ENCODE measurements at regions not wholly inside any gene's neighbourhood (a gene's known extent, or its start where the extent isn't known, plus 50 kb on each side); places are given as distances from the start of the nearest gene placed in this dataset.

DNA sequence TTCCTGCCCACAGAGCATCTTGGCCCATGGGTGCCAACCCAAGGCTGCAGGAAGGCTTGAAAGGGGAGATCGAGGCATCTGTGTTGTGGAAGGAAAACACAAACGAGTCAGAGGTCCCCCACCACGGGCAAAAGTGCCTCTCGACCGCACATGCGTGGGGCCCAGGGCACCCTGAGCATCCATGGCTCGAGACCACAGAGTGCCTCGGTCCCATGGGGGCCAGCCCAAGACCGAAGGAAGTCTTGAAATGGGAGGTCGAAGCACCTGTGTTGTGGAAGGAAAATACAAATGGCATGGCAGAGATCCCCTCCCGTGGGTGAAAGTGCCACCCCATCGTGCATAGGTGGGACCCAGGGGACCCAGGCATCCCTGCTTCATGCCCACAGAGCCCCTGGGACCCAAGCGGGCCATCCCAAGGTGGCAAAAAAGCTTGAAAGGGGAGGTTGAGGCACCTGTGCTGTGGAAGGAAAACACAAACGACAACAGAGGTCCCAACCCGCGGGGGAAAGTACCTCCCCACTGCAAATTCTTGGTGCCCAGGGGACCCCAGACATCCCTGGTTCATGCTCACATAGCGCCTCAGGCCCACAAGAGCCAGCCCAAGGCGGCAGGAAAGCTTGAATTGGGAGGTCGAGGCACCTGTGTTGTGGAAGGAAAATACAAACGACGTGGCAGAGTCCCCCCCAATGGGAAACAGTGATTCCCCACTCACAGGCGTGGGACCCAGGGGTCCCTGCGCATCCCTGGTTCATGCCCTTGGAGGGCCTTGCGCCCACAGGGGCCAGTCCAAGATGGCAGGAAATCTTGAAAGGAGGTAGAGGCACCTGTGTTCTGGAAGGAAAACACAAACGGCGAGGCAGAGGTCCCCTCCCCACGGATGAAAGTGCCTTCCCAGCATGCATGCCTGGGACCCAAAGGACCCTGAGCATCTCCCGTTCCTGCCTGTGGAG is 373.0 kb downstream of the ALG10 start:
- no peak for DNase-seq (ENCODE audit: low read depth, low spot score)

DNA sequence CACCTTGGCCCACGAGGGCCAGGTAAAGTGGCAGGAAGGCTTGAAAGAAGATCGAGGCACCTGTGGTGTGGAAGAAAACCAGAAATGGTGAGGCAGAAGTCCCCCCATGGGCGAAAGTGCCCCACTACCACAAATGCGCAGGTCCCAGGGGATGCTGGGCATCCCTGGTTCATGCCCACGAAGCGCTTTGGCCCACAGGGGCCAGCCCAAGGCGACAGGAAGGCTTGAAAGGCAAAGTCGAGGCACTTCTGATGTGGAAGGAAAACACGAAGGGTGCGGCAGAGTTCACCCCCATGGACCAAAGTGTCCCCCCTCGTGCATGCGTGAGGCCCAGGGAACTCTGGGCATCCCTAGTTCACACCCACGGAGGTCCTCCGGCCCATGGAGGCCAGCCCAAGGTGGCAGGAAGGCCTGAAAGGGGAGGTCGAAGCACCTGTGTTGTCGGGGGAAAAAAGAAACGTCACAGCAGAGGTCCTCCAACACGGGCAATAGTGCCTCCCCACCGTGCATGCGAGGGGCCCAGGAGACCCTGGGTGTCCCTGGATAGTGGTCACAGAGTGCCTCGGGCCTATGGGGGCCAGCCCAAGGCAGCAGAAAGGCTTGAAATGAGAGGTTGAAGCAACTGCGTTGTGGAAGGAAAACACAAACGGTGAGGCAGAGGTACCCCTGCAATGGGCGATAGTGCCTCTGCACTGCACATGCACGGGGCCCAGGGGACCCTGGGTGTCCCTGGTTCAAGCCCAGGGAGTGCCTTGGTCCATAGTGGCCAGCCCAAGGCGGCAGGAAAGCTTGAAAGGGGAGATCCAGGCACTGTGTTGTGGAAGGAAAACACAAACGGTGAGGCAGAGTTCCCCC is 373.9 kb downstream of the ALG10 start:
- no peak for DNase-seq (ENCODE audit: low read depth, low spot score)

DNA sequence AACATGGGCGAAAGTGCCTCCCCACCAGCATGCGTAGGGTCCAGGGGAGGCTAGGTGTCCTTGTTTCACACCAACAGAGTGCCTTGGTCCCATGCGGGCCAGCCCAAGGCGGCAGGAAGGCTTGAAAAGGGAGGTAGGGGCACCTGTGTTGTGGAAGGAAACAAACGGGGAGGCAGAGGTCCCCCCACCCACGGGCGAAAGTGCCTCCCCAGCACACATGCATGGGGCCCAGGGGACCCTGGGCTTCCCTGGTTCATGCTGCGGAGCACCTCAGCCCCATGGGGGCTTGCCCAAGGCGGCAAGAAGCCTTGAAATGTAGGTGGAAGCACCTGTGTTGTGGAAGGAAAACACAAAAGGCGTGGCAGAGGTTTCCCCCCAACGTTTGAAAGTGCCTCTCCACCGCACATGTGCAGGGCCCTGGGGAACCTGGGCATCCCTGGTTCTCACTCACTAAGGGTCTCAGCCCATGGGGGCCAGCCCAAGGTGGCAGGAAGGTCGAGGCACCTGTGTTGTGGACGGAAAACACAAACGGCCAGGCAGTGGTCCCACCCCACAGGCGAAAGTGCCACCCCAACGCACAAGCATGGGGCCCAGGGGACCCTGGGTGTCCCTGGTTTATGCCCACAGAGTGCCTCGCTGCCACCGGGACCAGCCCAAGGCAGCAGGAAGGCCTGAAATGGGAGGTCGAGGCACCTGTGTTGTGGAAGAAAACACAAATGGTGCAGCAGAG is 374.7 kb downstream of the ALG10 start:
- DNase-seq (ENCODE audit: low read depth, low spot score), result no peak

DNA sequence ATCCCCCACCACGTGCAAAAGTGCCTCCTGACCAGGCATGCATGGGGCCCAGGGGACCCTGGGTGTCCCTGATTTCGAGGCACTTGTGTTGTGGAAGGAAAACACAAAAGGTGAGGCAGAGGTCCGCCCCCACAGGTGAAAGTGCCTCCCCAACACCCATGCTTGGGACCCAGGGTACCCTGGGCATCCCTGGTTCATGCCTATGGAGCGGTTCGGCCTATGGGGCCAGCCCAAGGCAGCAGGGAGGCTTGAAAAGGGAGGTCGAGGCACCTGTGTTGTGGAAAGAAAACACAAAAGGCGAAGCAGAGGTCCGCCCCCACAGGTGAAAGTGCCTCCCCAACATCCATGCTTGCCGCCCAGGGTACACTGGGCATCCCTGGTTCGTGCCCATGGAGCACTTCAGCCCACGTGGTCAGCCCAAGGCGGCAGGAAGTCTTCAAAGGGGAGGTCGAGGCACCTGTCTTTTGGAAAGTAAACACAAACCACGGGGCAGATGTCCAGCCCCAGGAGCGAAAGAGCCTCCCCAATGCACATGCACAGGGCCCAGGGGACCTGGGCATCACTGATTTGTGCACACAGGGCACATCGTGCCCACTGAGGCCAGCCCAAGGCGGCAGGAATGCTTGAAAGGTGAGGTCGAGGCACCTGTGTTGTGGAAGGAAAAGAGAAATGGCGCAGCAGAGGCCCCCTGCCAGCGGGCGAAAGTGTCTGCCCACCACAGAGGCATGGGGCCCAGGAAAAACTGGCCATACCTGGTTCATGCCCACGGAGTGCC is 375.5 kb downstream of the ALG10 start:
- DNase-seq (ENCODE audit: low read depth, low spot score), result no peak

DNA sequence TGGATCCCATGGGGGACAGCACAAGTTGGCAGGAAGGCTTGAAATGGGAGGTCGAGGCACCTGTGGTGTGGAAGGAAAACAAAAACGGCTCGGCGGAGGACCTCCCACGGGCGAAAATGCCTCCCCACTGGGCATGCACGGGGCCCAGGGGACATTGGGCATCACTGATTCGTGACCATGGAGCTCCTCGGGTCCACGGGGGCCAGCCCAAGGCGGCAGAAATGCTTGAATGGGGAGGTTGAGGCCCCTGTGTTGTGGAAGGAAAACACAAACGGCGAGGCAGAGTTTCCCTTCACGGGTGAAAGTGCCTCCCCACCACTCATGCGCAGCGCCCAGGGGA is 376.0 kb downstream of the ALG10 start:
- no peak for DNase-seq (ENCODE audit: low read depth, low spot score)

DNA sequence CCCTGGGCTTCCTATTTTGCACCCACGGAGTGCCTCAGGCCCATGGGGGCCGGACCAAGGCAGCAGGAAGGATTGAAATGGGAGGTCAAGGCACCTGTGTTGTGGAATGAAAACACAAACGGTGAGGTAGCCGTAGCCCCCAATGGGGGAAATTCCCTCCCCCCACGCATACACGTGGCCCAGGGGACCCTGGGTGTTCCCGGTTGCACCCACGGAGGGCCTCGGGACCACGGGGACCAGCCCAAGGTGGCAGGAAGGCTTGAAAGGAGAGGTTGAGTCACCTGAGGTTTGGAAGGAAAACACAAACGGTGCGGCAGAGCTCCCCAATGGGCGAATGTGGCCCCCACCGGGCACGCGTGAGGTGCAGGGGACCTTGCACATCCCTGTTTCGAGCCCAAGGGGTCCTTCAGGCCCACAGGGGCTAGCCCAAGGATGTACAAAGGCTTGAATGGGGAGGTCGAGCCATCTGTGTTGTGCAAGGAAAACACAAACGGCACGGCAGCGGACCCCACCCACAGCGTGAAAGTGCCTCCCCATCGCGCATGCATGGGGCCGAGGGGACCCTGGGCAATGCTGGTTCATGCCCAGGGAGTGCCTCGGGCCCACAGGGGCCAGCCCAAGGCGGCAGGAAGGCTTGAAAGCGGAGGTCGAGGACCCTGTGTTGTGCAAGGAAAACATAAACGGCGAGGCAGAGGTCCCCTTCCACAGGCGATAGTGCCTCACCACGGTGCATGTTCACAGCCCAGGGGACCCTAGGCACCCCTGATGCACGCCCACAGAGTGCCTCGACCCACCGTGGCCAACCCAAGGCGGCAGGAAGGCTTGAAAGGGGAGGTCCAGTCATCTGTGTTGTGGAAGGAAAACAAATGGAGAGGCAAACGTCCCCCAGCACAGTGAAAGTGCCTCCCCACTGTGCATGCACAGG is 376.7 kb downstream of the ALG10 start:
- no peak for DNase-seq (ENCODE audit: low read depth, low spot score)

DNA sequence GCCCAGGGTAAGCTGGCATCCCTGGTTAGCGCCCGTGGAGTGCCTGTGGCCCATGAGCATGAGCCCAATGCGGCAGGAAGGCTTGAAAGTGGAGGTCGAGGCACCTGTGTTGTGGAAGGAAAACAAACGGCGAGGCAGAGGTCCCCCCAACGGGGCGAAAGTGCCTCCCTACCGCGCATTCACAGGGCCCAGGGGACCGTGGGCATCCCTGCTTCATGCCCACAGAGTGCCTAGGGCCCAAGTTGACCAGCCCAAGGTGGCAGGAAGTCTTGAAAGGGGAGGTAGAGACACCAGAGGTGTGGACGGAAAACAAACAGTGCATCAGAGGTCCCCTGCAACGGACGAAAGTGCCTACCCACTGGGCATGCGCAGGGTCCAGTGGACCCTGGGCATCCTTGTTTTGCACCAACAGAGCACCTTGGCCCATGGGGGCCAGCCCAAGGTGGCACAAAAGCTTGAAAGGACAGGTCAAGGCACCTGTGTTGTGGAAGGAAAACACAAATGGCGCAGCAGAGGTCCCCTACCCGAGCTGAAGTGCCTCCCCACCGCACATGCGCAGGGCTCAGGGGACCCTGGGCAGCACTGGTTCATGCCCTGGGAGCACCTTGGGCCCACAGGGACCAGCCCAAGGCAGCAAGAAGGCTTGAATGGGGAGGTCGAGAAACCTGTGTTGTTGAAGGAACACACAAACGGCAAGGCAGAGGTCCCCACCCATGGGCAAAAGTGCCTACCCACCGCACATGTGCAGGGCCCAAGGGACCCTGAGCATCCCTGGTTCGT is 377.5 kb downstream of the ALG10 start:
- DNase-seq (ENCODE audit: low read depth, low spot score), result no peak

DNA sequence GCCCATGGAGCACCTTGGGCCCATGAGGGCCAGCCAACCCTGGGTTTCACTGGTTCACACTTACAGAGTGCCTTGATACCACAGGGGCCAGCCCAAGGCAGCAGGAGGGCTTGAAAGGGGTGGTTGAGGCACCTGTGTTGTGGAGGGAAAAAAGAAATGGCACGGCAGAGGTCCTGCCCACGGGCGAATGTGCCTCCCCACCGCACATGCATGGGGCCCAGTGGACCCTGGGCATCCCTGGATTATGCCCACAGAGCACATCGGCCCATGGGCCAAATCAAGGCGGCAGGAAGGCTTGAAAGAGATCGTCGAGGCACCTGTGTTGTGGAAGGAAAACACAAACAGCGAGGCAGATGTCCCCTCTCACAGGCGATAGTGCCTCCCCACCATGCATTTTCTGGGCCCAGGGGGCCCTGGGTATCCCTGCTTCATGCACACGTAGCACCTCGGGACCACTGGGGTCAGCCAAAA is 378.1 kb downstream of the ALG10 start:
- no peak for DNase-seq (ENCODE audit: low read depth, low spot score)

DNA sequence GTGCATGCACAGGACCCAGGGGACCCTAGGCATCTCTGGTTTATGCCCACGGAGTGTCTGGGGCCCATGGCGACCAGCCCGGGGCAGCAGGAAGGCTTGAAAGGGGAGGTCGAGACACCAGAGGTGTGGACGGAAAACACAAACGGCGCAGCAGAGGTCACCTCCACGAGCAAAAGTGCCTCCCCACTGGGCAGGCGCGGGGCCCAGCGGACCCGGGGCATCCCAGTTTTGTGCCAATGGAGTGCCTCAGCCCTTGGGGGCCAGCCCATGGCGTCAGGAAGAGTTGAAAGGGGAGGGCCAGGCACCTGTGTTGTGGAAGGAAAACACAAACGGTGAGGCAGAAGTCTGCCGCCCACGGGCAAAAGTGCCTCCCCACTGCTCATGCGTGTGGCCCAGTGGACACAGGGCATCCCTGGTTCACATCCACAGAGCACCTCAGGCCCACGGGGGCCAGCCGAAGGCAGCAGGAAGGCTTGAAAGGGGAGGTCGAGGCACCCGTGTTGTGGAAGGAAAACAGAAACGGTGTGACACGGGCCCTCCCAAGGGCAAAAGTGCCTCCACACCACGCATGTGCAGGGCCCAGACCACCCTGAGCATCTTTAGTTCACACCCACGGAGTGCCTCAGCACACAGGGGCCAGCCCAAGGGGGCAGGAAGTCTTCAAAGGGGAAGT is 378.8 kb downstream of the ALG10 start:
- DNase-seq (ENCODE audit: low read depth, low spot score), result no peak

DNA sequence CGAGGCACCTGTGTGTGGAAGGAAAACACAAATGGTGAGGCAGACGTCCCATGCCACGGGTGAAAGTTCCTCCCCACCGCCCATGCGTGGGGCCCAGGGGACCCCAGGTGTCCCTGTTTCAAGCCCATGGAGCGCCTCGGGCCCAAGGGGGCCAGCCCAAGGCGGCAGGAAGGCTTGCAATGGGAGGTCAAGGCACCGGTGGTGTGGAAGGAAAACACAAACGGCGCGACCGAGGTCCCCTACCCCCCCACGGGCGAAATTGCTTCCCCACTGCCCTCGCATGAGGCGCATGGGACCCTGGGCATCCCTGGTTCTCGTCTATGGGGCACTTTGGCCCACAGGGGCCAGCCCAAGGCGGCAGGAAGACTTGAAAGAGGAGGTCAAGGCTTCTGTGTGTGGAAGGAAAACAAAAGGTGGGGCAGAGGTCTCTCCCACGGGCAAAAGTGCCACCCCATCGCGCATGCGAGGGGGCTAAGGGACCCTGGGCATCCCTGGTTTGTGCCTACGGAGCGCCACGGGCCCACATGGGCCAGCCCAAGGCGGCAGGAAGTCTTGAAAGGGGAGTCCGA is 379.4 kb downstream of the ALG10 start:
- DNase-seq (ENCODE audit: low read depth, low spot score), result no peak

DNA sequence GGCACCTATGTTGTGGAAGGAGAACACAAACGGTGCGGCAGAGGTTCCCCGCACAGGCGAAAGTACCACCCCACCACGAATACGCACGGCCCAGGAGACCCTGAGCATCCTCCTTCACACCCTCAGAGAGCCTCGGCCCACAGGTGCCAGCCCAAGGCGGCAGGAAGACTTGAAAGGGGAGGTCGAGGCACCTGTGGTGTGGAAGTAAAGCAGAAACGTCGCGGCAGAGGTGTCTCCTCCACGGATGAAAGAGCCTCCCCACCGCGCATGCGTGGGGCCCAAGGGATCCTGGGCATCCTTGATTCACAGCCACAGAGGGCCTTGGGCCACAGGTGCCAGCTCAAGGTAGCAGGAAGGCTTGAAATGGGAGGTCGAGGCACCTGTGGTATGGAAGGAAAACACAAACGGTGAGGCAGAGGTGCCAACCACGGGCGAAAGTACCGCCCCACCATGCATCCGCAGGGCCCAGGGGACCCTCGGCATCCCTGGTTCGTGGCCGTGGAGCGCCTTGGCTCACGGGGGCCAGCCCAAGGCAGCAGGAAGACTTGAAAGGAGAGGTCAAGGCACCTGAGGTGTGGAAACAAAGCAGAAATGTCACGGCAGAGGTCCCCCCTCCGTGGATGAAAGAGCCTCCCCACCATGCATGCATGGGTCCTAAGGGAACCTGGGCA is 380.1 kb downstream of the ALG10 start:
- no peak for DNase-seq (ENCODE audit: low read depth, low spot score)

DNA sequence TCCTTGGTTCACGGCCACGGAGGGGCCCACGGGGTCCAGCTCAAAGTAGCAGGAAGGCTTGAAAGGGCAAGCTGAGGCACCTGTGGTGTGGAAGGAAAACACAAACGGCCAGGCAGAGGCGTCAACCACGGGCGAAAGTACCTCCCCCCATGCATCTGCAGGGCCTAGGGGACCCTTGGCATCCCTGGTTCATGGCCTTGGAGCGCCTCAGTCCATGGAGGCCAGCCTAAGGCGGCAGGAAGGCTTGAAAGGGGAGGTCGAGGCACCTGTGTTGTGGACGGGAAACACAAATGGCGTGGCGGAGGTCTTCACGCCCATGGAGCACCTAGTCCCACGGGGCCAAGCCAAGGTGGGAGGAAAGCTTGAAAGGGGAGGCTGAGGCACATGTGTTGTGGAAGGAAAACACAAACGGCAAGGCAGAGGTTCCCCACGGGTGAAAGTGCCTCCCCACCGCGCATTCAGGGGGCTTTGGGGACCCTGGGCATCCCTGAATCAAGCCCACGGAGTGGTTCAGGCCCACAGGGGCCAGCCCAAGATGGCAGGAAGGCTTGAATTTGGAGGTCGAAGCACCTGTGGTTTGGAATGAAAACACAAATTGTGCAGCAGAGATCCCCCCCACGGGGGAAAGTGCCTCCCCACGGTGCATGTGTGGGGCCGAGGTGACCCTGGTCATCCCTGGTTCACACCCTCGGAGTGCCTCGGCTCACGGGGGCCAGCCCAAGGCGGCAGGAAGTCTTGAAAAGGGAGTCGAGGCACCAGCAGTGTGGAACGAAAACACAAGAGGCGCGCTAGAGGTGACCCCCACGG is 380.8 kb downstream of the ALG10 start:
- no peak for DNase-seq (ENCODE audit: low read depth, low spot score)

DNA sequence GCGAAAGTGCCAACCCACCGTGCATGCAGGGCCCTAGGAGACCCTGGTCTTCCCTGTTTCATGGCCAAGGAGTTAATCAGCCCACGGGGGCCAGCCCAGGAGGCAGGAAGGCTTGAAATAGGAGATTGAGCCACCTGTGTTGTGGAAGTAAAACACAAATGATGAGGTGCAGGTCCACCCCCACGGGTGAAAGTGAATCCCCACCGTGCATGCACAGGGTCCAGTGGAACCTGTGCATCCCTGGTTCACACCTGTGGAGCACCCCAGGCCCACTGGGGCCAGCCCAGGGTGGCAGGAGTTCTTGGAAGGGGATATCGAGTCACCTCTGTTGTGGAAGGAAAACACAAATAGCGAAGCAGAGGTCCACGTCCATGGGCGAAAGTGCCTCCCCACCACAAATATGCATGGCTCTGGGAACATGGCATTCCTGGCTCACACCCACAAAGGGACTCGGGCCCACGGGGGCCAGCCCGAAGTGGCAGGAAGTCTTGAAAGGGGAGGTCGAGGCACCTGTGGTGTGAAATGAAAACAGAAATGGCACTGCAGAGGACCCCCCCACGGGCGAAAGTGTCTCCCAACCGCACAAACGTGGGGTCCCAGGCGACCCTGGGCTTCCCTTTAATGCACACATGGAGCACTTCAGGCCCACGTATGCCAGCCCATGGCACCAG is 381.5 kb downstream of the ALG10 start:
- DNase-seq (ENCODE audit: low read depth, low spot score), result no peak

DNA sequence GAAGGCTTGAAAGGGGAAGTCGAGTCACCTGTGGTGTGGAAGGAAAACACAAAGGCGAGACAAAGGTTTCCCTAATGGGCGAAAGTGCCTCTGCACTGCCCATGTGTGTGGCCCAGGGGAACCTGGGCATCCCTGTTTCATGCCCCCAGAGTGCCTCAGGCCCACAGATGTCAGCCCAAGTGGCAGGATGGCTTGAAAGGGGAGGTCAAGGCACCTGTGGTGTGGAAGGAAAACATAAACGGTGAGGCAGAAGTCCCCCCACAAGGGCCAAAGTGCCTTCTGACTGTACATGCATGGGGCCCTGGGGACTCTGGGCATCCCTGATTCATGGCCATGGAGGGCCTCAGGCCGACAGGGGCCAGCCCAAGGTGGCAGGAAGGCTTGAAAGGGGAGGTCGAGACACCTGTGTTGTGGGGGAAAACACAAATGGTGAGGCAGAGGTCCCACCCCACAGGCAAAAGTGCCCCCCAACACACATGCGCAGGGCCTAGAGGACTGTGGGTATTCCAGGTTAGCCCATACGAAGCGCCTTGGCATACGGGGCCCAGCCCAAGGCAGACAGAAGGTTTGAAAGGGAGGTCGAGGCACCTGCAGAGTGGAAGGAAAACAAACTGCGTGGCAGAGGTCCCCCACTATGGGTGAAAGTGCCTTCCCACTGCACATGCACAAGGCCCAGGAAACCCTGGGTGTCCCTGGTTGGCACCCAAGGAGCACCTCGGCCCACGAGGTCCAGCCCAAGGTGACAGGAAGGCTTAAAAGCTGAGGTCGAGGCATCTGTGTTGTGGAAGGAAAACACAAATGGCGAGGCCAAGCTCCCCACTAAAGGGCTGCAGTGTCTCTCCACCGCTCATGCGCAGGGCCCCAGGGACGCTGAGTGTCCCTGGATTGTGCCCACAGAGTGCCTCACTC is 382.3 kb downstream of the ALG10 start:
- DNase-seq (ENCODE audit: low read depth, low spot score), result no peak

All from ELF-1 (cell line).